Fibroblast of skin of right biceps (primary cell): ENCODE measurements at regions not wholly inside any gene's neighbourhood (a gene's known extent, or its start where the extent isn't known, plus 50 kb on each side); places are given as distances from the start of the nearest gene placed in this dataset.
A peak's percentile ranks its signal among the peaks of the same experiment; 100 is the strongest.

ENCODE experiments used
- DNase-seq: peaks from one replicate; pipeline ENCODE4 v3.0.0-alpha.2; 2013

DNA sequence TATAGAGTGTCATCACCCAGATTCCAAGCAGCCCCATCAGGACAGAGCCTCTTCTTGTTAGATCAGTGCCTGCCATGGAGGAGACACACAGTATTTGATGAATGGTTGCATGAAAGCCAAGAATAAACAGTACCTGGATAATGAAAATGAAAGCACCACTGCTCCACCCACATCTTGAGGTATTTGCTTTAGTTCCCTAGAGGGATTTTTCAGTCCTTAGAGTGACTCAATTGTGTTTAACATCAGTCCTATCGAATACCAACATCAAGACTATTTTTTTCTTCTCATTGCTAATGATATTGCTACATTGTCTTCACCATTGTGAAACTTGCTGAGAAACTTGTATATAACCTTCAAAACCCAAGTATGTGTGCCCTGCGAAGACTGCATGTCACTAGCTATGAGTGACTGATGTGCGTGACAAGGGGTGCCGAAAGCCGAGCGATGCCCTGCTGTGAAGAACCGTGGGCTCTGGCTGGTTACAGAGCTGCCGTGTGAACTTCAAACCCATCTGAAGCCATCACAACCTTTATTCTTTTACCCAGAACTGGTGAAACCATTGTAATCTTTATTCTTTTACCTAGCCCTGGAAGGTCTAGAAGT lies 211.3 kb upstream of the FAT1 start:
- no peak for DNase-seq

DNA sequence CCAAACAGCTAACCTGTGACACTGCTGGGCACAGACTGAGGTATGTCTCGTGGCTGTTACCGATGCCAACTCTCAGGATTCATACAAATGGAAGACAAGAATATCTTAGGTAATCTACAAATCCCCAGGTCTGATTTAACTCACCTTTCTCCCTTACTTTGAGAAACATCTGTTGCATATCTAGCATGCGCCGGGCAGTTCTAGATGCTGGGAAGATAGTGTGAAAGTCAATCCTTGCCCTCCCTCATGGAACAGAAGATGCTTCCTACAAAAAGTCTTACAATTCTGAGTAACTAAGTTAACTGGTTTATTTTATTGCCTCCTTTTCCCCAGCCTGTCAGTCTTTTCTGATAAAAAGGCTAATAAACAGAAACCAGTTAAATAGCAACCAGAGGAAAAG lies 212.2 kb upstream of the FAT1 start:
- DNase-seq, result no peak

DNA sequence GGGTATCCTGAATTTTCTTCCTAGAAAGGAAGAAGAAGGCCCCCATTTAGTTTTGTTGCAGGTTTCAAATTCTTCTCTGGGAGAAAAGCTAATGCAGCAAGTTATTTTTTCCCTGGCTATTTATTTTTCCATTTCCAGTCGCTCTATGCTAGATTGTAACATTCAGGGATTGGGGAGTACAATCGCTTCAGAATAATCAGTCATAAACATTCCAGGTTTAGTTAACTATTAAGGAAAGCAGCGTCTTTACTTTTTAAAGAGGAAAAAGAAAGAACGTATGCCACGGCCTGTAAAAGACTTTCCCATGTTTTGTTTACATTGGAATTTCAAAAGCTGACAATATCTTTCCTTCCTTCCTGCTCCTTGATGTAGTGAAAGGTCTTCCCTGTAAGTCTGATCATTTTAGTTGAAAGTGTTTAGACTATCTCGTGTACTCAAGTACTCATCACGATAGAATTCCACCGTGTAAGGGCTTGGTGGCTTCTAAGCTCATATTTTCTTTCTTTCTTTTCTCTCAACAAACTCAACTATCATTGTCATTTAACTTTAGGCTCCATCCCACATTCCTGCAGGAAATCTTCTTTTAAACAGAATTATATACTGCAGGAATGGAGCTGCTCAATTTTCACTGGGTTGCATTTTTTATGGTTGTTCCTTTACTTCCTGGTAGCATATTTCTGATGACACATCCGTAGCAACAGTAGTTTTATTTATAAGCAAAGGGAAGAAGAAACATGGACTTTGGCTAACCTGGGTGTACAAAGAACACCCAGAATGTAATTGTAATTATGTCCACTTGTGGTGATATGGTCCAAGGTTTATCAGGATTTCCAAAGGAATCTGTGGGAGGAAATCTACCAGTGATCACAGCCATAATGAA lies 213.1 kb upstream of the FAT1 start:
- DNase-seq, result peak; percentile 84

DNA sequence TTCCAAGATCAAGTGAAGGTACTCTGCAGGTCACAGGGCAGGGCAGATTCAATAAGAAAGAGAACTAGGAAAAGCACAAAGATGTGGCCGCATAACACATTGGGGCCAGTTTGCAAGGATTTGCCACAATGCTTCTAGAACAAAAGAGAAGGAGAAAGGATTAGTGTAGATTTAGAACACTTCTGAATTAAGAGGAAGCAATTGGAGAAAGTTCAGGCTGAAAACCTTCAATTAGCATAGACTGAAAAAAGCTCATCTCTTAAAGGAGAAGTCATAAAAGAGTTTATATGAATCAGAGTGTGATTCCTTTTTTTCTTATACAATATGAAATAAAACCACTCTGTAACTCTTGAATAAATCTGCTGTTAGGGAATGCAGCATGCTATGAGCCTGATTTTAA lies 215.6 kb upstream of the FAT1 start:
- DNase-seq, result no peak

DNA sequence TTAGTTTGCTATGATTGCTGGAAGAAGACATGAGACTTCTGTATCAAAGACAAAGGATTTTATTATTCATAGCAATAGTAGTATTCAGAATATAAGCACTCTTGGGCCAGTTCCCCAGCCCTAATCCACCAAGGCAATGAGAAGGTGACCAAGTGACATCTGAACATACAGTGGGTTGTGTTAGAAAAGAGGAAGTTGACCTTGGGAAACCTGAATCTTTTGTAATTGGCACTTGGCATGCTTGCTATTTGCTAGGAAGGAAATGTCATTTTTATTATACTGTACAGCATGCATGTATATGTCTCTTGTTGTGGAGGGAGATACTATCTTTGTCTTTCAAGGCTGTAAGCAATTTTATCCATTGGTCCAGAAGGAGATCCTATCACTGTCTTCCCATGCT lies 216.1 kb upstream of the FAT1 start:
- DNase-seq, result no peak

DNA sequence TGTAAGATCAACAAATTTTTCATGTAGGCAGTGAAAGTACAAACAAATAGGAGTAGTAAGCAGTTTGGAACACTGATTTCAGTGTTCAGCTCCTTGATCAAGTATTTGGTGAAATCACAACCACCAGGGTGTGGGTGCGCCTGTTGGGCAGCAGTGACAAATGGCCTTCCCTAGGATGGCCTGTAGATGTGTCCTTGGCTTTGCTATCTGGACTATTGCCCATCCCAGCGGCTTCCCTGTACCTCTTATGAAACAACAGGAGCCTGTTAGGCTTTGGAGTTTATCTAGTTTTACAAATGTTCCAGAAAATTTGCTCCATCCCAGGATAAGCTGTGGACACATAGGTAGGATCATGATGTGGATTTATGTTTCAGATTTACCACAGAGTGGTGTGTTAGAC lies 216.8 kb upstream of the FAT1 start:
- no peak for DNase-seq

DNA sequence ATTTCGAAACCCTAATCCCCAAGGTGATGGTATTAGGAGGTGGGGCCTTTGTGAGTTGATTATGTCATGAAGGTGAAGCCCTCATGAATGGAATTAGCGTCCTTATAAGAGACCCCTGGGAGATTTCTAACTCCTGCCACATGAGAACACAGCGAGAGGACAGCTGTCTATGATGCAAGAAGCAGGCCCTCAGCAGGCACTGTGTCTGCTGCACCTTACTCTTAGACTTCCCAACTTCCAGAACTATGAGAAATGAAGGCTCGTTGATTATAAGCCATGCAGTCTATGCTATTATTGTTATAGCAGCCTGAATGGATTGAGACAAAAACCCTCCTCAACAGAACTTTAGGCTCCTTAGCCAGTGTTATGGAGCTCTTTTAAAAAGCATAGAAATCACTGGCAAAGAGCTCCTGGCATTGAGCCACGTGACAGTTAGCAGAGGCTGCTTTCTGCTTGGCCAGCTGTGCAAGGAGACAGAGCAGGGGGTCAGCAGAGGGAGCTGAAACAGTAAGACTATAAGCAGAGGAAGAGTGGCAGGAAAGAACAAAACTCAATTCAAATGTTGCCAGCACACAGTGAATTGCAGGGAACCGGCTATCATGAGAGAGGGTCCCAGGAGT lies 219.2 kb upstream of the FAT1 start:
- no peak for DNase-seq

DNA sequence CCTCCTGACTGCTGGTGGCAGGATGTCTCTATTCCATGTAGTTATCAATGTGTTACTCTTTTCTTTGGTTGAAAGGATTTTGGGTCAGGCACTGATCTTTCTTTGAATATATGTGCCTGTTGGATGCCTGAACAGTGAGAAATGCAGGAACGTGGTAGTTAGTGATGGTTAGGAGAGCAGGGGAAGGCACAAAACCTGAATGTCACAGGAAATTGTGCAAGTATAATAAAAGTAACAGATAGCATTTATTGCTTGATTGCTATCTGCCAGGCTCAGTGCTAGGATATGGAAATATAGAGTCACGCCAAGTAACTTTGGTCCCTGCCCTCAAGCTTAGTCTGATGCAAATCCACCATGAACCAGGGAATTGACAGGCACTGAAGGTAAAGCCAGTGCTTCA lies 219.8 kb upstream of the FAT1 start:
- no peak for DNase-seq

DNA sequence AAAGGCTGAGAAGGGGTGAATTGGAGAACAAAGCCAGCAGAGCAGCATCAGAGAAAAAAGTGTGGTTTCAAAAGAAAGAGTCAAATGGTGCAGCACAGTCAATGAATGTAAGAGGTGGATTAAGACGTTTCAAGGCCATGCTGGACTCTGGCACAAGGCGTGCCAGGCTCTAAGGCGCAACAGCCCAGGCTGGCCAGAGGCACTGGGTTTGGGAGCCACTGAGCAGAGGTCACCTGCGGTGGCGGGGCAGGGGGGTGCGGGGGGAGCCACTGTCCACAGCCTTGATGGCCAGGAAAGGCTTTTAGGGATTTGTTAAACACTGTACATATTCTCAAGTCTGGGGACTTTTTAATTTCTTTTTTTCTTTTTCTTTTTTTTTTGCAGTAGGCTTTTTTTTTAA lies 222.5 kb upstream of the FAT1 start:
- no peak for DNase-seq

DNA sequence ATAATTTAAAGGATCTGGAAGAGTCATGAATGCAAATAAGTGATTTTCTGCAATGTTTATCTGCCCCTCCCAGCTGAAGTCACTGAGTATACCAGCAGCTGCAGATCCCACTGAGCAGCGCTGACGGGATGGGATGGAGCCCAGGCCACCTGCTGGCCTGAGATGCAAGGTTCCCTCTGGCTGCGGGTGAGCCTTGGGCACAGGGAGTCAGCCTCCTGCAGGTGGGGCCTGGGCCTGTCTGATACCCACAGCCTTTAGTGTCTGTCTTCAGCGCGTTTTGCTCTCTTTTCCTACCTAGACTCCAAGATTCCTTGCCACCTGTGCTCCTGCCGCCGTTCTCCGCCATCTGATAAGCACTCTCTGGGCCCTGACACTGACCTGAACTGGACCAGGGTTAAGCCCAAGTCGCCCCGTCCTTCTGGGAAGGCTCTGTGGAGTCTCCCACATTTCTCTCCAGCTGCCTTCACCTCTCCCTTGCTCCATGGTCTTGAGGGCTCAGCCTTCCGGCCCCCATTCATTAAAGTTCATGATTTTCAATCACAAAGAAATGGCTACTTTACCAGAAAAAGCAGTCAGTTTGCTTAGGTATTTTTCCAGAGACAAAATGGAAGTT lies 223.1 kb upstream of the FAT1 start:
- DNase-seq, result peak; percentile 29

DNA sequence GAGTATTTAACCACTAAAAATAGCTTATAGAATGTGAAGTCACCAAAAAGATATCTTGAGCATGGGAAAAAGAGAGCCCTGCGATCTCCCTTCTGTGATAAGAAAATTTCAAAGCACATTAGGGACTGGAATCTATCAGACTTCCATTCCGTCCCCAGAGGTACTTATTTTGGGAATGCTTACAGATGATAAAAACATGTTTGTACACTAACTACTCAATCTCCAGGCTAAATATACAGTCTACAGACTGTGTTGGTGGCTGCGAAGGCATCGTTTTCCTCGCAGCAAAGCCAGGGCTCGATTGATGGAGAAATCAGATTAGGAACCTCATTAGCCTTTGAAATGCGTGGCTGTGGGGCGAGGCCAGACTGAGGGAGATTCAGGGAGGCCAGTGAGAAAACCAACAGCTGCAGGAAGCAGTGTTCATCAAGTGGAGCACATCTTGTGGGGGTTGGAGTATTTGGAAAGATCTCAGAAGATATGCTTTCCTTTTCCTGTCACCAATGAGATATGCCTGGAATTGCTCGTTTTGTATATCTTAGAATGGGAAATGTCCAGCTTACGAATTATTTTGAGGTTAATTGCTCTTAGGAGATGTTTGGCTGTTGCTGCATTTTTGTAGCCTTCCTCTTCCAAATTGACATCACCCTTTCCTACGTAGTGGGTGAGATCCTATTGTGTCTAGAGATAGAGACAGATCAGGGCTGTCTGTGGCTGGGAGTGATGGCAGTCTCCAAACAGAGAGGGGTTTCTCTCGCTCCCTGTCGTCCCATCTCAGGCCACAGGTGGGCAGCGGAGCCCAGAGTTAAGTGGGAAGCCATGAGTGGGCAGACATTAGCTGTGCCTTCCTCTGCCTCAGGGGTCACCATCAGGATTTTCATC lies 224.9 kb upstream of the FAT1 start:
- DNase-seq, result peak; percentile 55

DNA sequence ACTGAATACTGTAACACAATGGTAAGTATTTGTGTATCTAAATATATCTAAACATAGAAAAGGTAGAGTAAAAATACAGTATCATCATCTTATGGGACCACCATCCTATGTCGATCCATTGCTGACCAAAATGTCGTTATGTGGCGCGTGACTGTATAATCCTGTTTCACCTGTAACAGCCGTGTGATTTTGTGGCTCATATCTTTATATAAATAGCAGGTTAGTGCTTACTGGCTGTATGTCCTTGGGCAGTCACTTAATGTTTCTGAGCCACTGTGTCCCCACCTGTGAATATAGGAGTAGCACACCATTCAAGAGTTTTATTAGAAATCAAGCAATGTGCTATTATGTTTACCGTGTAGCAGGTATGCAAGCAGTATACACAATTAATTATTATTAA lies 226.2 kb upstream of the FAT1 start:
- DNase-seq, result no peak

DNA sequence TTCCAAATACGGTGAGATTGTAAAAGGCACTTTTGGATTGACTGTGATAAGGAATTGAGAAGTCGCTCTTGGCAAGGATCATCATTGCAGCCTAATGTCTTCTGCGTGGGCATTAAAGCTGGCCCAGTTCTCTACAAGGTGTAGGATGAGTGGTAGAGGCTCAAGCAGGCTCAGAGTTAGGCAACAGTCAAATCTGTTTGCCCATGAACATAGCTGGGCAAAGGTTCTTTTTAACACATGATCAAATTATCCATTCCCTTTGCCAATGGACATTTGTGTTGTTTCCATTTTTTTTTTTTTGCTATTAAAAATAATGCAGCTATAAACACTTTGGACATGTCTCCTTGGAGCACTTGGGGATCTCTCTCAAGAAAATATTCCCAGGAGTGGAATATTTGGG lies 229.1 kb upstream of the FAT1 start:
- DNase-seq, result no peak

DNA sequence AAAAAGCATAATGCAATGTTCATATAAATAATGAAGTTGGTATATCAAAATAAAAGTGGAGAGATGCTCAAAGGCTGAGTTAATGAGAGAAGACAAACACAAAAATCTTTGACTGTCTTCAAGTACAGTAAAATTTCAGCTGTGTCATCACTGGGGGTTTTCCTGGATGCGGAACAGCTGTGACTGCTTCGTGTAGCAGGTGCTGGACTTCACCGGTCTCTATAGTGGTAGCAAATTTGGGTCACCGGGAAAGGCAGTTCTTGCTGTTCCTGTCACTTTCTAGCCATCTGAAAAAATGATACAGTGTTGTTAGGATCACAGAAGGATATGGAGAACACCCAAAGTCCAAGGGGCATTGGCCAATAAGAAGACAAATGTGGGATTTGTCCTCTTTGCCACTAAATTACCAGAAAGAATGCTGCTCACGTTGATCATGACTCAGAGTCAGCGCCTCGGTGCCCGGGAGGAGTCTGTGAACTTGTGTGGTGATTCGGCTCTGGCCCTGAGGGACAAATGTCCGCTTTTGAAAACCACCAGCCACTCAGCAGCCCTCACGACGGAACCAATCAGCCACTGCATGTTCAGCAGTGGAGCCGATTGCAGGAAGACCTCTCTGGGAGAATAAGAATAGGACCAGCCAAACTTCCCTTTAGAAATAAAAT lies 230.1 kb upstream of the FAT1 start:
- DNase-seq, result no peak

DNA sequence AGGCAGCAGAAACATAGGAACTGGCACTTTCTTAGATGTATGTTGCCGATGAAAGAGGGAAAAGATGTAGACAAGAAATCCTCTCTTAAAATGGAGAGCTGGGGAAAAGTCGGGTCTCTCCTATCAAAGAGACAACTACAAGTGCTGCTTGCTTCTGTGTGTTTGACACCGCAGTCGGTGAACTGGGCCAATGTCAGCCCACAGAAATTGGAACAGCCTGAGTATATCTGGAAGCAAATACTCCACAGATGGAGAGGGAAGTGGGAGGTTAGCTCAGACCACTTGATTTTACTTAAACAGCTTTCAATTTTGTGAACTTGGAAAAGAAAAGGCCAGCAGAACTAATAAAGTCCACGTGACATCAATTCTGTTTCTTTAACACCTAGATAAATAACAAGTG lies 230.9 kb upstream of the FAT1 start:
- DNase-seq, result no peak

DNA sequence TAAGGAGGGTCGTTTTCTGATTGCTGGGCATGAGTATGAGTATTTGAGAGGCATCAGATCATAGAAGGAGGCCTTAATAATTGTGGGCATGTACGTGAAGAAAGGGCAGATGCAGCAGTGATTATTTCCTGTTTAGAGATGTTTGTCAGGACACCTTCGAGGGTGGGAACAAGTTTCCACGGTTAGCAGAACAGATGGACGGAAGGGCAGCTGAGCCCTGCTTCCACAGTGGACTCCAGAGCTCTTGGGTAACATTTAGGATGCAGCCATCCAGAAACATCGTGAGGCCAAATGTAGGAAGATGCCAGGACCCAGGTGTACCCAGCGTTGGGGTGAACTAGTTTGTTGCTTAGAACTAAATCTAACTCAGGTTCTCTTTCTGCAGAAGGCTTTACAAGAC lies 231.3 kb upstream of the FAT1 start:
- no peak for DNase-seq

DNA sequence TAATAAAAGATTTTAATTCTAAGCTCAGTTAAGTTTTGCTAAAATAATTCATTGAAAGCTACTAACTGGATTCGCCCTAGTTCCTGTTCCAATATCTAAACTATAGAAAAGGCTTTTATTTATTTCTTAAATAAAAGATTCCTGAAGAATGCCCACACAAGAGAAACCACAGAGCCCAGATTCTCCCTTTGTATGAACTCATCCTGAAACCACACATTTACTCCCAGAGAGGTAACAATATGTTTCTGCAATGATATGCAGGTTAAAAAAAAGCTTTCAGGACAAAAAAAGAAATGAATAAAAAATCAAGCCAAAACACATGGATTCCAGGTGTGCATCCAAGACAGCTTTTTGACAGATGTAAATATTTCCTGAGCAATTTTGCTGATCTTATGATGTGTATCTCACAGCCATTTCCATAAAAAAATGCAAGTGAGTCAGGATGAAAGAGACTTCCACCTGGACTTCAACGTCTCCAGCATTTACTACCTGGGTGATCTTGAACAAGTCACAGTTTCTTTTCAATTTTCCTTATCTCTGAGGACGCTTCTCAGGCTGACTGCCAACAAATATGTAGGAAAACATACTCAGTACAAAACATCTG lies 234.4 kb upstream of the FAT1 start:
- DNase-seq, result peak; percentile 29

DNA sequence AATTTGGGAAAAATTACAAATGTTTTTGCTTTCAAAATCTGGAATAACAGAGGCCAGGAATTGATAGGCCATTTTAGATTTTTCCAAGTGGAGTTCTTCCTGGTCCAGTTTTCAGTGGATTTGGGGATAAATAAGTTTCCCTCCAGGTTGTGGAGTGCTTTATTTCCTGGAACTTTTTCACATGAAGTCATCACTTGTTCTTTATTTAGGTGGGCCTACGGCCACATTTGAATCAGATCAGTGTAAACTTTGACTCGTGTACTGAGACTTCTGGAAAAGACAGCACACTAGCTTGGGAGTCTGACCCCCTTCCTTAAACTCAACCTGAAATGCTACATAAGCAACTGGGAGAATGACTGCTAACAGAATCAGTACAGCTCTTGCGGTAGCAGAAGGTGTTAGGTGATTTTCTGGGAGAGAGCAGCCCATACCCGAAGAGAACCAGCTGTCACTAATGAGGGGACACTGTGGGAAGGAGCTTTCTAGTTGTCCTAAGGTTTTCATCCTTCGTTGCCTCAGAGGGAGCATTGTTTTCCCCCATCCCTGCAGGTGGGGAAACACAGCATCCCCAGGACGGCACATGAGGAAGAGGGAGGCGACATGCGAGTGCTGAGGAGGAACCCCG lies 235.2 kb upstream of the FAT1 start:
- no peak for DNase-seq

DNA sequence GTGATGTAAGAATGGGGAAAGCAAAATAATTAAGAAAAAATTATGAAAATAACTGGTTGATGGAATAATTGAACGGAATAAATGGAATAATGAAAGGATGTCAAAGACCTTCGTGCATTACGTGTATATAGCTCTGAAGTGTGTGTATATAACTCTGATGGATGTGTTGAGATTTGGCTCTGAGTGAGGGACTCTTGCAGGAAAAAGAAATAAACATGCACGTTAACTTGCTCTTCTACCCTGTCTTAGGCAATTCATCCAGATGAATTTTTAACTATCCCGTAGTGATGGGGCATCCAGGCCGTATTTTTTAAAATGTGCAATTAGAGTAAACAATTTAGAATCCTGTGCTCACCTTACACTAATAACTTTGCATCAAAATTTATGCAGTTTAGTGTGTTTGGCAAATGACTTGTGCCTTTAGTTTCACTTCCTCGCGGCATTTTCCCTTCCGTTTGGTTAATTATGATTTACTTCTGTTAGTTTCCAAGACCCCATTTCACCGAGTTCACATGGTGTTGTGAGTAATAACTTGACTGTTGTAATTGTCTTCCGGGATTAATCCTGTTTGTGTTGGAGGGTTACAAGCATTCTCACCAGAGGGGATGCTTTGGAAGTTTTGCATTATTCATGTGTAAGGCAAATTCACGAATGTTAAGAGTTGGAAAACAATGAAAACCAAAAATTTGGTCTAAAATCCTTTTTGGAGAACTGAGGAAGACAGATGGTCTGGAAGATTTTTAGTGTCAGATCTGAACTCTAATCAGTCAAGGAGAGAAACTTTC lies 256.5 kb upstream of the FAT1 start:
- peak; percentile 53 for DNase-seq

DNA sequence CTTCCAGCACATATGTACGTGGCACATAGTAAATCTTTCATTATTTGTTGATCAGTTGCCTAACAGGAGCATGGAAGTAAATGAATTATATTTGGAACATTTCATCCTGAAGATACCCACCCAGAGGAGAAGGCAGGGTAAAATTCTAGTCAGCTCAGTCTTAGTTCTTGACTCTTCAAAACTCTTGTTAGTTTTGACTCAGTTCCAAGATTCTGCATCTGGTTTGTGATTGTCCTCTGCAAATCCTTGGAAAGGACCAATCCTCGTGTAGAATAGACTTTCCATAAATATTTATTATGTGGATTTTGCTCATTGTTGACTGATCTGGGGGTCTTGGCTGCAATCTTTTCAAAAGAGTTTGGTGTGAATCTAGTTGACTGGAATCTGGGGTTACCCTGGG lies 257.5 kb upstream of the FAT1 start:
- peak; percentile 21 for DNase-seq

DNA sequence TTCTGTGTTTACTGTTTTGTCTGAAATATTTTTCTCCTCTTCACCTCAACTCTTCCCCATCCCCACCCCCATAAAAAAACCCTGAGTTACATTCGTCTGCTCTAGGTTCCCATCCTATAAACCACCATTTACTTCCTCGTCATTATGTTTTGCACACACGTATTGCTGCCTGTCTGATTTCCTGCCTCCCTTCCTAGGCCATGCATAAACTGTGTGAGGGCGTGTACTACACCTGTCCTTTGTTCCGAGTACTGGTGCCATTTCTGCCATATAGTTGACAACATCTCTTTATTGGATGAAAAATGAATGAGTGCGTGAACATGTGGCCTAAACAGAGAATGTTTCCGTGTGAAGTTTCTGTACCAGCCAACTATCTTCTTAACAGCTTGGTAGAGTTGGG lies 258.5 kb upstream of the FAT1 start:
- DNase-seq, result no peak
